ENCODE measurements at regions not wholly inside any gene's neighbourhood (a gene's known extent, or its start where the extent isn't known, plus 50 kb on each side); places are given as distances from the start of the nearest gene placed in this dataset.
A peak's percentile ranks its signal among the peaks of the same experiment; 100 is the strongest.
"Not testable (repeated sequence)": the region's sequence is repeated elsewhere in the genome, so short reads cannot be mapped to it uniquely, and the experiment has no call there.

DNA sequence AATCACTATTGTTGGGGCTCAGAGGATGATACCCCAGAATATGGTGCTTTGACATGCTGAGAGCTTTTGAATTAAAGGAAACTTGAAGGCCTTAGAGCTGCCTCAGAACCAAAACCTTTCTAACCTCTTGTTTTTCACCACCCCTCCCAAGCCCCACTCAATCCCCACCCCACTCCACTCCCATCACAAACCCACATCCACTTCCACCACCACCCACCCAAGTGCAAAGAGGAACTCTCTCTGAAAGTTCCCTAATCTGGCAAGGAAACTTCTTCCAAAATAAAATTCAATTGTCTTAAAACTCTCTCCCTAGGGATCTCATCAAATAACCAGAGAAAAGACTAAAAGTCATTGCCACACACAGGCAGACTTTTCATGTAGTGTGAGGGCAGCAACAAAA lies 301.2 kb upstream of the ARHGEF26 start:
- H3K27ac ChIP-seq (ENCODE audit: insufficient read depth in 1 of 2, low read depth in 1 of 2, low read length in 2 of 2, poor library complexity in 1 of 2, severe bottlenecking in 2 of 2), result no peak overlapping the region
- ChIA-PET POLR2A (no interaction called here), CTCF (no interaction called here)
- peak in 2 of 3 donors; percentile 31 to 55 for DNase-seq
- H3K4me1 ChIP-seq (ENCODE audit: control extremely low read depth in 1 of 4, control insufficient read depth in 4 of 4, insufficient read depth in 4 of 4, low read length in 3 of 4), result peaks cover 0 to 29% (median 6%) of the 10 kb centered on the region in 4 experiments
- H3K9me3 ChIP-seq (ENCODE audit: control extremely low read depth in 1 of 5, control insufficient read depth in 4 of 5, insufficient read depth in 2 of 5, low read depth in 1 of 5, low read length in 4 of 5), result no peaks in the 10 kb centered on the region
- no peak overlapping the region for H3K4me3 ChIP-seq (ENCODE audit: control insufficient read depth in 1 of 7, extremely low read depth in 1 of 7, insufficient read depth in 4 of 7, low read depth in 2 of 7, low read length in 6 of 7)
- H3K27me3 ChIP-seq (replicated peaks in 2 of 5; ENCODE audit: control insufficient read depth in 4 of 5, insufficient read depth in 5 of 5, low read length in 4 of 5), result no peaks in the 10 kb centered on the region
- H3K36me3 ChIP-seq (ENCODE audit: control insufficient read depth in 4 of 4, insufficient read depth in 4 of 4, low read length in 3 of 4), result no peaks in the 10 kb centered on the region

DNA sequence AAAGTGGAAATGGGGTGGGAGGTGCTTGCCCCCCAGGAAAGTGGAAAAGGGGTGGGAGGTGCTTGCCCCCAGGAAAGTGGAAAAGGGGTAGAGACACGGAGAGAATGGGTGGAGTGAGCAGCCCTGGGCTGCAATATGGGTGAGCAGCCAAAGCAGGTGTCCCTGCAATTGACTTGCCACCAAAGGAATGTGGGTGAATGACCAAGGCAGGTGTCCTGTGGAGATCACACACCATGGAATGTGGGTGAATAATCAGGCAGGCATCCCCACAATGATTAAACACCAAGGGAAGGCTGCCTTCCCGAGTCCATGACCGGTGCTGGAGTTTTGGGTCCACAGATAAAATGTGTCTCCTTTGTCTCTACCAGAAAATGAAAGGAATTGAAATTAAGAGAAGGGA lies 292.8 kb upstream of the ARHGEF26 start:
- H3K4me1 ChIP-seq (ENCODE audit: control extremely low read depth in 1 of 4, control insufficient read depth in 4 of 4, insufficient read depth in 4 of 4, low read length in 3 of 4); H3K27me3 ChIP-seq (replicated peaks in 2 of 5; ENCODE audit: control insufficient read depth in 4 of 5, insufficient read depth in 5 of 5, low read length in 4 of 5); H3K9me3 ChIP-seq (ENCODE audit: control extremely low read depth in 1 of 5, control insufficient read depth in 4 of 5, insufficient read depth in 2 of 5, low read depth in 1 of 5, low read length in 4 of 5); POLR2A ChIA-PET; CTCF ChIA-PET; H3K36me3 ChIP-seq (ENCODE audit: control insufficient read depth in 4 of 4, insufficient read depth in 4 of 4, low read length in 3 of 4); DNase-seq; H3K27ac ChIP-seq (ENCODE audit: insufficient read depth in 1 of 2, low read depth in 1 of 2, low read length in 2 of 2, poor library complexity in 1 of 2, severe bottlenecking in 2 of 2); H3K4me3 ChIP-seq (ENCODE audit: control insufficient read depth in 1 of 7, extremely low read depth in 1 of 7, insufficient read depth in 4 of 7, low read depth in 2 of 7, low read length in 6 of 7): not testable (repeated sequence)
- 100% methylated on average over 1 of the region's 3 CpGs for WGBS (ENCODE audit: insufficient coverage)

DNA sequence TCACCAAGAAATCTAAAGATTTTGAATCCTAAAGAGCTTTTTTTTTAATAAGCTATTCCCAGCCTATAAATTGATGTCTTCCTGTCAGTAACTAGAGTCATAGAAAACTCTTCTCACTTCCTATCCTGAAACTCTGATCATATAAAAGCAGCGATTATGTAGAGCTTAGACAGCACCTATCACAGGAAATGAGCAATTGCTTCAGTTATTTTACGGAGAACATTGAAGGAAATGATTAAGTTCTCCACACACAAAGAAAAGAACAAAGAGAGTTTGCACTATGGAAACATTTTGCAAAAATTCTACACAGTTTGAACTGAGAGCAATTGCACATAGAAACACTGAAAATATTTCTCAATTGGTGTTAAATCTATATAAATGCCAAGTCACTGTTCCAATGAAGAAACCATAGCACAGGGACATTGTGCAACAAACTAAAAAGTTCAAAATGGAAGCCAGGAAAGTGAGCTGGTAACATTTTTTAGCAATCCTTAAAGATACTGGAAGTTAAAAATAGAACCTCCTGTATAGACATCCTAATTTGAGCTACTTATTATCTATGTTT lies 291.5 kb upstream of the ARHGEF26 start:
- no CpG with 5 or more reads among the region's 2 CpGs for WGBS (ENCODE audit: insufficient coverage)
- ChIA-PET POLR2A (no interaction called here), CTCF (no interaction called here)
- no peak for DNase-seq
- H3K4me3 ChIP-seq (ENCODE audit: control insufficient read depth in 1 of 7, extremely low read depth in 1 of 7, insufficient read depth in 4 of 7, low read depth in 2 of 7, low read length in 6 of 7), result no peak overlapping the region
- no peak overlapping the region for H3K27ac ChIP-seq (ENCODE audit: insufficient read depth in 1 of 2, low read depth in 1 of 2, low read length in 2 of 2, poor library complexity in 1 of 2, severe bottlenecking in 2 of 2)
- no peaks in the 10 kb centered on the region for H3K36me3 ChIP-seq (ENCODE audit: control insufficient read depth in 4 of 4, insufficient read depth in 4 of 4, low read length in 3 of 4)
- H3K4me1 ChIP-seq (ENCODE audit: control extremely low read depth in 1 of 4, control insufficient read depth in 4 of 4, insufficient read depth in 4 of 4, low read length in 3 of 4), result no peaks in the 10 kb centered on the region
- H3K27me3 ChIP-seq (replicated peaks in 2 of 5; ENCODE audit: control insufficient read depth in 4 of 5, insufficient read depth in 5 of 5, low read length in 4 of 5), result no peaks in the 10 kb centered on the region
- peaks cover 0 to 7% (median 0%) of the 10 kb centered on the region in 5 experiments for H3K9me3 ChIP-seq (ENCODE audit: control extremely low read depth in 1 of 5, control insufficient read depth in 4 of 5, insufficient read depth in 2 of 5, low read depth in 1 of 5, low read length in 4 of 5)

DNA sequence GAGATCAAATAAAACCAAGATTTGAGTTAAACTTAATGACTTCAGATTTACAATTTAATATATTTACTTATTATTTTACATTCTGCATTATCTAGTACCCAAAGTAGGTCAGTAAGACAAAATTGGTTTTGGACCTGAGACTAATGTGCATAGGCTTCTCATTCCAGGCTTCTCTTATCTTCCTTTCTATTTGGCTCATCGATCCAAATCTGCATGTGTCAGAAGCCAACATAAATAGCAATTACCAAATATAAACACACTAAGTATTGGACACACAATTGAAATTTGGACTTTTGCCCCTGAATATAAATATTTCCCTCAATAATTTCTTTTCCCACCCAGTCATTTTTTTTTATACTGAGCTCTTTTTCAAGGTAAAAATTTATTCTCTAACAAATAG lies 290.6 kb upstream of the ARHGEF26 start:
- no peaks in the 10 kb centered on the region for H3K4me1 ChIP-seq (ENCODE audit: control extremely low read depth in 1 of 4, control insufficient read depth in 4 of 4, insufficient read depth in 4 of 4, low read length in 3 of 4)
- peaks cover 0 to 4% (median 0%) of the 10 kb centered on the region in 5 experiments for H3K9me3 ChIP-seq (ENCODE audit: control extremely low read depth in 1 of 5, control insufficient read depth in 4 of 5, insufficient read depth in 2 of 5, low read depth in 1 of 5, low read length in 4 of 5)
- ChIA-PET POLR2A (no interaction called here), CTCF (no interaction called here)
- no peak for DNase-seq
- H3K27me3 ChIP-seq (replicated peaks in 2 of 5; ENCODE audit: control insufficient read depth in 4 of 5, insufficient read depth in 5 of 5, low read length in 4 of 5), result no peaks in the 10 kb centered on the region
- no peak overlapping the region for H3K27ac ChIP-seq (ENCODE audit: insufficient read depth in 1 of 2, low read depth in 1 of 2, low read length in 2 of 2, poor library complexity in 1 of 2, severe bottlenecking in 2 of 2)
- WGBS (ENCODE audit: insufficient coverage), result 100% methylated on average over 1 of the region's 1 CpG
- H3K36me3 ChIP-seq (ENCODE audit: control insufficient read depth in 4 of 4, insufficient read depth in 4 of 4, low read length in 3 of 4), result no peaks in the 10 kb centered on the region
- no peak overlapping the region for H3K4me3 ChIP-seq (ENCODE audit: control insufficient read depth in 1 of 7, extremely low read depth in 1 of 7, insufficient read depth in 4 of 7, low read depth in 2 of 7, low read length in 6 of 7)

DNA sequence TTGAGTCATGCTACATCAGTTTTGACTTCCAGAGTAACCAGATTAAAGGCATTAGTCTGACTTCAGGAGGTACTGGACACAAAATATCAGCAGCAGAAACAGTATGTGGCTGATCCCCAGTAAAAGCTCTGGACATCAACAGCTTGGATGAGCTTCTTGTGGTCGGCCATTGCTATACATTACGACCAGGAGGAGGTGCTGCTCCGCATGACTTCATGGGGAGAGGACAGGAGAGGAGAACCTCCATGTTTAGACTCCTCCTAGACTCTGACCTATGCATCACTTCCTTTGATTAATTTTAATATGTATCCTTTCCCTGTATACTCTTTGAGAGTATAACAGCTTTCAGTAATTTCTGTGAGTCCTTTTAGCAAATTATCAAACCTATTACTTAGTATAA lies 285.6 kb upstream of the ARHGEF26 start:
- no peaks in the 10 kb centered on the region for H3K27me3 ChIP-seq (replicated peaks in 2 of 5; ENCODE audit: control insufficient read depth in 4 of 5, insufficient read depth in 5 of 5, low read length in 4 of 5)
- CTCF ChIA-PET, result interaction anchor here (0.9 kb wide), 1 partner anchor 50 kb away, joined by 3 read pairs; no protein-coding TSS in a partner anchor
- H3K27ac ChIP-seq (ENCODE audit: insufficient read depth in 1 of 2, low read depth in 1 of 2, low read length in 2 of 2, poor library complexity in 1 of 2, severe bottlenecking in 2 of 2), result no peak overlapping the region
- no peak overlapping the region for H3K4me3 ChIP-seq (ENCODE audit: control insufficient read depth in 1 of 7, extremely low read depth in 1 of 7, insufficient read depth in 4 of 7, low read depth in 2 of 7, low read length in 6 of 7)
- WGBS (ENCODE audit: insufficient coverage), result 94% methylated on average over 3 of the region's 3 CpGs
- peaks cover 0 to 3% (median 0%) of the 10 kb centered on the region in 5 experiments for H3K9me3 ChIP-seq (ENCODE audit: control extremely low read depth in 1 of 5, control insufficient read depth in 4 of 5, insufficient read depth in 2 of 5, low read depth in 1 of 5, low read length in 4 of 5)
- H3K4me1 ChIP-seq (ENCODE audit: control extremely low read depth in 1 of 4, control insufficient read depth in 4 of 4, insufficient read depth in 4 of 4, low read length in 3 of 4), result no peaks in the 10 kb centered on the region
- no peaks in the 10 kb centered on the region for H3K36me3 ChIP-seq (ENCODE audit: control insufficient read depth in 4 of 4, insufficient read depth in 4 of 4, low read length in 3 of 4)
- POLR2A ChIA-PET, result no interaction called here
- DNase-seq, result no peak

DNA sequence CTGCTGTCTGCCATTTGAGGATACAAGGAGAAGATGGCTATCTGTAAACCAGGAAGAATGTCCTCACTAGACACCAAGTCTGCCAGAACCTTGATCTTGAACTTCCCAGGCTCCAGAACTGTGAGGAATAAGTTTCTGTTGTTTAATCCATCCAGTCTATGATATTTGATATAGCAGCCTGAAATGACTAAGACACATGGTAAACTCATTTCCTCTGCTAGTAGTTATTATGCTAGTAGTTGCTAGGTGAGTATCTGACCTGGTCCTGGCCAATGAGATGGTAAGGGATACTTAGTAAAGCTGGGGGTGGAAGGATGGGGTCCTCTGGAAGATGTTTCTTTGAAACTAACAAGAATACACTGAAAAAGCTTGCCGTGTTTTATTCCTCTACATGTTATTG lies 280.7 kb upstream of the ARHGEF26 start:
- H3K27me3 ChIP-seq (replicated peaks in 2 of 5; ENCODE audit: control insufficient read depth in 4 of 5, insufficient read depth in 5 of 5, low read length in 4 of 5), result no peaks in the 10 kb centered on the region
- H3K4me3 ChIP-seq (ENCODE audit: control insufficient read depth in 1 of 7, extremely low read depth in 1 of 7, insufficient read depth in 4 of 7, low read depth in 2 of 7, low read length in 6 of 7), result no peak overlapping the region
- WGBS (ENCODE audit: insufficient coverage), result 100% methylated on average over 1 of the region's 1 CpG
- H3K4me1 ChIP-seq (ENCODE audit: control extremely low read depth in 1 of 4, control insufficient read depth in 4 of 4, insufficient read depth in 4 of 4, low read length in 3 of 4), result no peaks in the 10 kb centered on the region
- no peaks in the 10 kb centered on the region for H3K36me3 ChIP-seq (ENCODE audit: control insufficient read depth in 4 of 4, insufficient read depth in 4 of 4, low read length in 3 of 4)
- no peak overlapping the region for H3K27ac ChIP-seq (ENCODE audit: insufficient read depth in 1 of 2, low read depth in 1 of 2, low read length in 2 of 2, poor library complexity in 1 of 2, severe bottlenecking in 2 of 2)
- no peaks in the 10 kb centered on the region for H3K9me3 ChIP-seq (ENCODE audit: control extremely low read depth in 1 of 5, control insufficient read depth in 4 of 5, insufficient read depth in 2 of 5, low read depth in 1 of 5, low read length in 4 of 5)
- CTCF ChIA-PET, result interaction anchor here (1.1 kb wide), 1 partner anchor 1914 kb away, joined by 3 read pairs; no protein-coding TSS in a partner anchor
- no peak for DNase-seq
- POLR2A ChIA-PET, result no interaction called here

DNA sequence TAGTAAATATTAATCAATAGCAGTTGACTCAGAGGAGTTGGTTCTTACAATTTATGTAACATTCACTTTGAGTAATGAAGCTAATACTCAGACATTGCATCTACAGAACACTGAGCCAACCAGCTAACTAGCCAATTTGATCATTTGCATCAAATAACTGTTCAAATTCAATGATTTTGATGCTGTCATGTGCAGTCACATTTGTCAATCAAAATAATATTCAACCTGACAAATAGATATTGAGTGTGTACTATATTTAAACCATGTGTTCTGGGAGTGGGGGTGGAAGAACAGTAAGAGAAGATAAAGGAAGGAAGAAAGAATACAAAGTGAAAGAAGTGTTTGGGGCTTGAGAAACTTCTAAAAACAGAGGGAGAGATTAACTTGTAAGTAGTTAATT lies 277.2 kb upstream of the ARHGEF26 start:
- no peaks in the 10 kb centered on the region for H3K9me3 ChIP-seq (ENCODE audit: control extremely low read depth in 1 of 5, control insufficient read depth in 4 of 5, insufficient read depth in 2 of 5, low read depth in 1 of 5, low read length in 4 of 5)
- DNase-seq, result no peak

More for the DNA sequence above, 277.2 kb upstream of the ARHGEF26 start:
- Histone ChIP-seq H3K27me3 (replicated peaks in 2 of 5; ENCODE audit: control insufficient read depth in 4 of 5, insufficient read depth in 5 of 5, low read length in 4 of 5) (no peaks in the 10 kb centered on the region), H3K4me1 (ENCODE audit: control extremely low read depth in 1 of 4, control insufficient read depth in 4 of 4, insufficient read depth in 4 of 4, low read length in 3 of 4) (no peaks in the 10 kb centered on the region), H3K36me3 (ENCODE audit: control insufficient read depth in 4 of 4, insufficient read depth in 4 of 4, low read length in 3 of 4) (no peaks in the 10 kb centered on the region), H3K27ac (ENCODE audit: insufficient read depth in 1 of 2, low read depth in 1 of 2, low read length in 2 of 2, poor library complexity in 1 of 2, severe bottlenecking in 2 of 2) (no peak overlapping the region), H3K4me3 (ENCODE audit: control insufficient read depth in 1 of 7, extremely low read depth in 1 of 7, insufficient read depth in 4 of 7, low read depth in 2 of 7, low read length in 6 of 7) (no peak overlapping the region)
- ChIA-PET POLR2A (no interaction called here), CTCF (no interaction called here)
